ENCODE measurements at regions not wholly inside any gene's neighbourhood (a gene's known extent, or its start where the extent isn't known, plus 50 kb on each side); places are given as distances from the start of the nearest gene placed in this dataset.
"Not testable (repeated sequence)": the region's sequence is repeated elsewhere in the genome, so short reads cannot be mapped to it uniquely, and the experiment has no call there.

DNA sequence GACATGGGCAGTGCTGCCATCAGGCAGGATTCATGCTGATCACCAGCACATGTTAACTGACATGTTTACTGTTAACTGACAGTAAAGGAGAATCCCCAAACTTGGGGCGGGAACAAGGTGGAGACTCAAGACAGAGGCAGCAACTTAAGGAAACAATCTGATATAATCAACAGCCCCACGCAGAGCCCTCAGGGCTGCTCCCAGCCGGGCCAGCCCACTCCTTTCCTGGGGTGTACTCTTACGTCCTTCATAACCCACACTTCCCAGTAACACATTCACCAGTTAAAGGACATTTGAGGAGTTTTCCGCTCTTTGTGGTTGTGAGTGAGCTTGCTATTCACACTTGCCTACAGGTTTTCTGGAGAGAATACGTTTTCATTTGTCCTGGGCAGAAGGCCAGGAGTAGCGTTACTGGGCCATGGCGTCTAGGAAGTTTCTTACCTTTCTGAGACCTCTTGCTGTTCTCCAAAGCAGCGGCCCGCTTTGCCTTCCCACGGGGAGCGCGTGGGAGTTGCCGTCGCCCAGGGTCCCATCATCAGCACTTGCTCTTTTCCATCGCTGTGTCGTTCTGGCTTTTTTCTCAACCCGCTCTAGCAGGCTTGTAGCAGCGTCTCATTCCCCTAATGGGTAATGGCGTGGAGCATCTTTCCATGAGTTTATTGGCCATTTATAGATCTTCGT lies 56.4 kb downstream of the FOXF2 start:
- Mint-ChIP-seq H3K36me3 (no peaks in the 10 kb centered on the region), H3K4me3 (no peak overlapping the region), H3K4me1 (no peaks in the 10 kb centered on the region), H3K27ac (no peak overlapping the region), H3K27me3 (peaks cover 8% of the 10 kb centered on the region), H3K9me3 (peaks cover 1% of the 10 kb centered on the region)
- ATAC-seq (ENCODE audit: low read depth) (no peak), DNase-seq (no peak)
- POLR2A ChIA-PET, result no interaction called here

DNA sequence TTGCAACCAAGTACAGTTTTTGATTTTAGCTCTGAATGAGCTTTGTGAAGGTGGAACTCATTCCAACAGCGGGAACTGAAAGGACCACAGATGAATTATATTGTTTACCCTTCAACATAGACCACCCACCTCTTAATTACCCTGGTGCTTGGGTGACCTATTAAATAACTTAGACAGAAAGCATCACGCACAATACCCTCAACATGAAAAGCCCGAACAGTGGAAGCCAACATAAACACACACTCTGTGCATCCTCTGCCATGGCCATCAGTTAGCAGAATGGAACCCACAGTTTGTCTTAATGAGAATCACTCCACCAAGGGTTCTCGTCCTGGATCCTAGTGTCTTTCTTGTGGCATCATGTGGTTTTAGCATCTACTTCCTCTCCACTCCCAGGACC lies 60.5 kb downstream of the FOXF2 start:
- Mint-ChIP-seq H3K4me3 (no peak overlapping the region), H3K27ac (no peak overlapping the region), H3K27me3 (peaks cover 2% of the 10 kb centered on the region), H3K36me3 (no peaks in the 10 kb centered on the region), H3K9me3 (peaks cover 3% of the 10 kb centered on the region), H3K4me1 (no peaks in the 10 kb centered on the region)
- no peak for DNase-seq
- POLR2A ChIA-PET, result no interaction called here
- ATAC-seq (ENCODE audit: low read depth), result no peak

DNA sequence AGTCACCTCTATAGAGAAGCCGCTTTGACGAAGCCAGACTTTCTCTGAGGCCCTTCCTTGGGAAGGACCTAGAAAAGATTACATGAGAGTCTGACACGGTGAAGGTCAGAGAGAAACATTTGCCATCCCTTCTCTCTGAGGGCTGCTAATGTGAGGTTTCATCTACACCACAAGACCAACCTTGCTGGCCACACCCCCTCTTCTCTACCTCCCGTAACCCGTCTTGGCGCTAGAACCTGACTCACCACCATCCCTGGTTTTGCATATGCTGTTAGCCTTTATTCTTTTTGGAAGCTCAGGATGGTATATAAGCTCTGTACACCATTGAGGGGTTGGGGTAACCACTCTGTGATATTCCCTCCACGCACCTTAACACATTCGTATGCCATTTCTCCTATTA lies 63.6 kb downstream of the FOXF2 start:
- Mint-ChIP-seq H3K4me1 (no peaks in the 10 kb centered on the region), H3K36me3 (no peaks in the 10 kb centered on the region)

DNA sequence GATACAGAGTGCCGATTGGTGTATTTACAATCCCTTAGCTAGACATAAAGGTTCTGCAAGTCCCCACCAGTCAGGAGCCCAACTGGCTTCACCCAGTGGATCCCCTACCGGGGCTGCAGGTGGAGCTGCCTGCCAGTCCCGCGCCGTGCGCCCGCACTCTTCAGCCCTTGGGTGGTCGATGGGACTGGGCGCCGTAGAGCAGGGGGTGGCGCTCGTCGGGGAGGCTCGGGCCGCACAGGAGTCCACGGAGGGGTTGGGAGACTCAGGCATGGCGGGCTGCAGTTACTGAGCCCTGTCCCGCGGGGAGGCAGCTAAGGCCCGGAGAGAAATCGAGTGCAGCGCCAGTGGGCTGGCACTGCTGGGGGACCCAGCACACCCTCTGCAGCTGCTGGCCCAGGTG lies 67.4 kb downstream of the FOXF2 start:
- H3K9me3 Mint-ChIP-seq; H3K4me3 Mint-ChIP-seq; POLR2A ChIA-PET; H3K4me1 Mint-ChIP-seq; H3K27me3 Mint-ChIP-seq; DNase-seq; H3K36me3 Mint-ChIP-seq; H3K27ac Mint-ChIP-seq; ATAC-seq (ENCODE audit: low read depth): not testable (repeated sequence)

More for the DNA sequence above, 63.6 kb downstream of the FOXF2 start:
- ATAC-seq (ENCODE audit: low read depth), result no peak
- POLR2A ChIA-PET, result no interaction called here
- Mint-ChIP-seq H3K27me3 (no peaks in the 10 kb centered on the region), H3K27ac (no peak overlapping the region), H3K9me3 (peaks cover 3% of the 10 kb centered on the region), H3K4me3 (no peak overlapping the region)
- DNase-seq, result no peak

- no peaks in the 10 kb centered on the region for H3K9me3 Mint-ChIP-seq
- peaks cover 10% of the 10 kb centered on the region for H3K27me3 Mint-ChIP-seq
- no peak overlapping the region for H3K4me3 Mint-ChIP-seq
- DNase-seq, result no peak
- no peak for ATAC-seq (ENCODE audit: low read depth)
- no peaks in the 10 kb centered on the region for H3K36me3 Mint-ChIP-seq
- H3K4me1 Mint-ChIP-seq, result no peaks in the 10 kb centered on the region
- no peak overlapping the region for H3K27ac Mint-ChIP-seq
- POLR2A ChIA-PET, result no interaction called here
Measured at GRCh38 chr6:1461207-1461606, 71.8 kb downstream of the FOXF2 start.

DNA sequence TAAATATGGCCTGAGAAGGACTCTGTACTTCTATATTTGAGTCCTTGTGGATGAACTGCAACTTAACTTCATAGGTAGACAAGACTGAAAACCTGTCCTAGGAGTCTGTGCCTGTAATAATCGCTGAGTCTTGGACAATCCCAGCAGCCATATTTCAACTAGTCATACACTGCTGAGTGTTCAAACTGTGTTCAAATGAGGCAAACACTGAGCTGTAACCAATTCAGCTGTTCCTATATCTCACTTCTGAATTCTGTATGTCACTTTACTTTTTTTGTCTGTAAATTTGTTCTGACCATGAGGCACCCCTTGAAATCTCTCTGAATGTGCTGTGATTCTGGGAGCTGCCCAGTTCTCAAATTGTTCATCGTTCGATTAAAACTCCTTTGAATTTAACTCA lies 72.4 kb downstream of the FOXF2 start:
- POLR2A ChIA-PET, result no interaction called here
- Mint-ChIP-seq H3K4me1 (no peaks in the 10 kb centered on the region), H3K27me3 (peaks cover 10% of the 10 kb centered on the region), H3K36me3 (no peaks in the 10 kb centered on the region), H3K4me3 (no peak overlapping the region), H3K27ac (no peak overlapping the region), H3K9me3 (no peaks in the 10 kb centered on the region)
- DNase-seq, result no peak
- no peak for ATAC-seq (ENCODE audit: low read depth)

GRCh38 chr6:1463275-1463674 lies 73.9 kb downstream of the FOXF2 start:
- DNase-seq (no peak), ATAC-seq (ENCODE audit: low read depth) (no peak)
- Mint-ChIP-seq H3K9me3 (no peaks in the 10 kb centered on the region), H3K27ac (no peak overlapping the region), H3K27me3 (peaks cover 12% of the 10 kb centered on the region), H3K4me3 (no peak overlapping the region), H3K4me1 (no peaks in the 10 kb centered on the region), H3K36me3 (no peaks in the 10 kb centered on the region)
- POLR2A ChIA-PET, result no interaction called here

GRCh38 chr6:1463751-1464426 lies 74.5 kb downstream of the FOXF2 start:
- POLR2A ChIA-PET, result no interaction called here
- no peaks in the 10 kb centered on the region for H3K36me3 Mint-ChIP-seq
- H3K4me3 Mint-ChIP-seq, result no peak overlapping the region
- DNase-seq, result no peak
- no peaks in the 10 kb centered on the region for H3K4me1 Mint-ChIP-seq
- no peak overlapping the region for H3K27ac Mint-ChIP-seq
- peaks cover 13% of the 10 kb centered on the region for H3K27me3 Mint-ChIP-seq
- no peaks in the 10 kb centered on the region for H3K9me3 Mint-ChIP-seq
- ATAC-seq (ENCODE audit: low read depth), result no peak

GRCh38 chr6:1464781-1465370 lies 75.5 kb downstream of the FOXF2 start:
- ATAC-seq (ENCODE audit: low read depth) (no peak), DNase-seq (no peak)
- H3K27me3 Mint-ChIP-seq, result peaks cover 13% of the 10 kb centered on the region
- no peaks in the 10 kb centered on the region for H3K9me3 Mint-ChIP-seq
- no peak overlapping the region for H3K4me3 Mint-ChIP-seq
- POLR2A ChIA-PET, result no interaction called here
- H3K4me1 Mint-ChIP-seq, result no peaks in the 10 kb centered on the region
- H3K27ac Mint-ChIP-seq, result no peak overlapping the region
- H3K36me3 Mint-ChIP-seq, result no peaks in the 10 kb centered on the region

DNA sequence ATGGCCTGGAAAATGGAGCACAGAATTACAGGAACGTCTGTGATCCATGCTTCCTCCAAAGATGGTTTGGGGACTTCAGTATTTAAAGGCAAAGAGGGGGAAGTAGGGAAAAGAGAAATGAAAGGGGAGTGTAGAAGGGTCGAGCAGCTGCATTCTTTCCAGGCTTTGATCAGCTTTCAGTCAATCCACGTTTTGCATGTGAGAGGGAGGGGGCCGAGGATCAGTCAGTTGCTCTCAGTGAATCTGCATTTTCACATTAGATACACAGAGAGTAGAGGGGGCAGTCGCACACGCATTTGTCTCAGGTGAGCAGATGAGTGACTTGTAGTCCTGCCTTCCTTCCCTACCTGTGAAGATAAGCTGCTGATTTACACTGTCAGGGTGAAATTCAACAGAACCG lies 78.8 kb downstream of the FOXF2 start:
- POLR2A ChIA-PET, result no interaction called here
- peaks cover 3% of the 10 kb centered on the region for H3K4me1 Mint-ChIP-seq
- H3K4me3 Mint-ChIP-seq, result no peak overlapping the region
- no peak overlapping the region for H3K27ac Mint-ChIP-seq
- DNase-seq (no peak), ATAC-seq (ENCODE audit: low read depth) (no peak)
- no peaks in the 10 kb centered on the region for H3K36me3 Mint-ChIP-seq
- peaks cover 6% of the 10 kb centered on the region for H3K27me3 Mint-ChIP-seq
- H3K9me3 Mint-ChIP-seq, result no peaks in the 10 kb centered on the region

- H3K9me3 Mint-ChIP-seq, result no peaks in the 10 kb centered on the region
- peaks cover 8% of the 10 kb centered on the region for H3K27me3 Mint-ChIP-seq
- ATAC-seq (ENCODE audit: low read depth), result no peak
- H3K4me1 Mint-ChIP-seq, result peaks cover 4% of the 10 kb centered on the region
- H3K36me3 Mint-ChIP-seq, result no peaks in the 10 kb centered on the region
- no peak overlapping the region for H3K4me3 Mint-ChIP-seq
- DNase-seq, result no peak
- no peak overlapping the region for H3K27ac Mint-ChIP-seq
- POLR2A ChIA-PET, result no interaction called here
Measured at GRCh38 chr6:1470040-1470439, 80.7 kb downstream of the FOXF2 start.

GRCh38 chr6:1472643-1473042 lies 83.3 kb downstream of the FOXF2 start:
- Mint-ChIP-seq H3K36me3 (no peaks in the 10 kb centered on the region), H3K4me1 (peaks cover 4% of the 10 kb centered on the region), H3K4me3 (no peak overlapping the region), H3K27me3 (peaks cover 6% of the 10 kb centered on the region), H3K9me3 (no peaks in the 10 kb centered on the region), H3K27ac (no peak overlapping the region)
- POLR2A ChIA-PET, result no interaction called here
- no peak for ATAC-seq (ENCODE audit: low read depth)
- DNase-seq, result no peak

GRCh38 chr6:1473166-1473565 lies 83.8 kb downstream of the FOXF2 start:
- Mint-ChIP-seq H3K4me1 (peaks cover 4% of the 10 kb centered on the region), H3K36me3 (no peaks in the 10 kb centered on the region), H3K27me3 (peaks cover 5% of the 10 kb centered on the region), H3K27ac (no peak overlapping the region), H3K4me3 (no peak overlapping the region), H3K9me3 (no peaks in the 10 kb centered on the region)
- no peak for ATAC-seq (ENCODE audit: low read depth)
- no peak for DNase-seq
- POLR2A ChIA-PET, result no interaction called here

DNA sequence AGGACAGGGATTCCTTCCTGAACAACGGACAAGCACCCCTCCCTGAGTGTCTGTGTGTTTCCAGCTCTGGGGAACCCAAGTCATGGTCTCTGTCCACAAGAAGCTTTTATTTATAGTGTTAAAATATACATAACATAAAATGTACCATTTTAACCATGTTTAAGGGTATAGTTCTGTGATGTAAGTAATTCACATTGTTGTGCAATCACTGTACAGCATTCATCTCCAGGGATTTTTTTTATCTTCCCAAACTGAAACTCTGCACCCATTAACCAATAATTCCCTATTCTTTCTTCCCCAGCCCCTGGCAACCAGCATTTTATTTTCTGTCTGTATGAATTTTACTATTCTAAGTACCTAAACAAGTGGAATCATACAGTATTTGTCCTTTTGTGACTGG lies 84.2 kb downstream of the FOXF2 start:
- Mint-ChIP-seq H3K9me3 (peaks cover 3% of the 10 kb centered on the region), H3K4me1 (peaks cover 4% of the 10 kb centered on the region)

More for the DNA sequence above, 84.2 kb downstream of the FOXF2 start:
- no peak for ATAC-seq (ENCODE audit: low read depth)
- Mint-ChIP-seq H3K27me3 (peaks cover 3% of the 10 kb centered on the region), H3K4me3 (no peak overlapping the region), H3K36me3 (no peaks in the 10 kb centered on the region), H3K27ac (no peak overlapping the region)
- DNase-seq, result no peak
- POLR2A ChIA-PET, result no interaction called here
